ENCODE measurements at regions not wholly inside any gene's neighbourhood (a gene's known extent, or its start where the extent isn't known, plus 50 kb on each side); places are given as distances from the start of the nearest gene placed in this dataset.

- no peak for TF ChIP-seq CTCF (IDR thresholded peaks at IDR 0.05)
- no peak for TF ChIP-seq POLR2A (IDR thresholded peaks at IDR 0.05)
These were observed 1188.6 kb downstream of the MRPL39 start for GRCh38 chr21:24418671-24419070.

All from body of pancreas (tissue), 4 donors.